UCSD-AML1 (cell line): ENCODE measurements at regions not wholly inside any gene's neighbourhood (a gene's known extent, or its start where the extent isn't known, plus 50 kb on each side); places are given as distances from the start of the nearest gene placed in this dataset.
"Not testable (repeated sequence)": the region's sequence is repeated elsewhere in the genome, so short reads cannot be mapped to it uniquely, and the experiment has no call there.

Source experiments
- DNase-seq: peaks from one replicate; lab custom pipeline; 2025; ENCODE audit not compliant: unreplicated experiment; lab: John Stamatoyannopoulos, UW

DNA sequence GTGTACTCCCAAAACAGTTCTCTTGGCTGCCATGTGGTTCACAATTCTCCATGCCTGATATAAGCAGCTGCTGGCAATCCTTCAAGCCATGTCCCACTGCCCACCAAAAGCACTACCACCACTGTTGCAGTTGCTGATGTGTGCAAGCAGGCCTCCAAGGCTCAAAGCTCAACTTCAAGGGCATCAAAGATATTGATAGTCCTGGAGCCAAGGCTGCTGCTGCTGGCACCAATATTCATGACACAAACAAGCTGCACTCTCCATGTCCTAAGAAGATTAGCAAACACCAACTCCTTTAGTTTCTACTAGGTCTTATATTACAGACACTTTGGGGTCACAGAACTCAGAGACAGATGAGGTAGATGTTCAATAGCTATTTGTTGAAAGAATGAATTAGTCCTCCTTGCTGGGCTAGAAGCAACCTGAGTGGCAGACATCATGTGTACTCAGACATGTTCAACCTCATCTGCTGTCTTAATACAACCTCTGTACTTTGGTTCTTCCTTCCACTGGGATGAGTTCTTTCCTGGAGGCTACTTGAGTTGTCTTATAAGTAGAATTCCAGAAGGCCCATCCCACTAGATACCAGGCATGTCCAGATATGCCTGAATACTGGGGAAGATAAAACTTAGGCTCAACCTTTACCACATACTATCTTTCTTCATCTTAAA lies 104.5 kb upstream of the UGP2 start:
- DNase-seq, result no peak

DNA sequence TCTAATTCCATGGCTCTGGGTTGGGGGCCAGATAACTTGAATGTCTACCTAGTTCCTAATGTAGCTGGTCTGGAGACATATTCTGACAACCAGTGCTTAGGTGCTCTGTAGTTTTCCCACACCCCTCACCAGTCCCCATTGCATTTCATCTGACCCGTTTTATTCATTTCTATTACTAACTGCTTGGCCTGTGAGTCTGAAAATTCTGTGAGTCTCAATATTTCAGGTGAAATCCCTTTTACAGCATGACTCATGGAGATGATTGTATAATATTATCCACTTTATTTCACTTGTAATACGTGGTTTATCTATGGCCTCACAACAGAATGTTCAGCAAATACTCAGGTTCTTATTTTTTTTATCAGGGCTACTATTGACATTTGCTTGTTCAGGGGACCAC lies 103.7 kb upstream of the UGP2 start:
- DNase-seq, result no peak

DNA sequence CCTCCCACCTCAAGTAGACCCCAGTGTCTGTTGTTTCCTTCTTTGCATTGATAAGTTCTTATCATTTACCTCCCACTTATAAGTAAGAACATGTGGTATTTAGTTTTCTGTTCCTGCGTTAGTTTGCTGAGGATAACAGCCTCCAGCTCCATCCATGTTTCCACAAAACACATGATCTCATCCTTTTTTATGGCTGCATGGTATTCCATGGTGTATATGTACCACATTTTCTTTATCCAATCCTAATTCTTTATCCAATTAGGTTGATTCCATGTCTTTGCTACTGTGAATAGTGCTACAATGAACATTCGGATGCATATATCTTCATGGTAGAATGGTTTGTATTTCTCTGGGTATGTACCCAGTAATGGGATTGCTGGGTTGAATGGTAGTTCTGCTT lies 102.5 kb upstream of the UGP2 start:
- DNase-seq, result not testable (repeated sequence)

DNA sequence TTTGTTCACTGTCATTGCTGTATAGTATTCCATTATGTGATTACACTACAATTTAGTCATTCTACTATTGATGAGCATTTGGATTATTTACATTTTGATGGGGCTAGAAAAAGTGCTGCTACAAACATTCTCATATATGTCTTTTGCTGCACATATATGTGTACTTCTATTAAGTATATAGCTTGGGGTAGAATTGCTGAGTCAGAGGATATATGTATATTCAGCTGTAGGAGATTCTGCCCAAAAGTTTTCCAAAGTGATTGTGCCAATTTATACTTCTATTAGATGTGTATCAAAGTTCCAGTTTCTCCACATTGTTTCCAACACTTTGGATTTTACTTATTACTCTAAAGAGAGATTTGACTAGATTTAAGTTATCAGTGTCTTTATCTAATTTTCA lies 101.7 kb upstream of the UGP2 start:
- DNase-seq, result no peak

DNA sequence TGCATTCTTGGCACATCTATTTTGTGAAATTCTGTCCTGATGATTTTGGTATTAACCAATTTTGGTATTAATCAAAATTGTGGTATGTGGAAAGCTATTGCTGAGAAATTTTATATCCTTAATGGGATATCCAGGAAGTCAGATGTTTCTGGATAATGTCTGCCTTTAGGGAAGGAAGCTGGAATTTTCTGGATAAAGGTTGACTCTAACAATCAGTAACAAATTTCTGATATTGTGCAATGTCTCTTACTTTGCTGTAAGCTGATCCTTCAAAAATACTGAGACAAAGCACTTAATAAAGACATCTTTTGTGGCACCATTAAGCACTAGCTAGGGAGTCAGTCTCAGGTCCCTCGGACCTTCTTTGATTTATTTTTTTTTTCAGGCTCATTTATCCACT lies 100.8 kb upstream of the UGP2 start:
- no peak for DNase-seq

DNA sequence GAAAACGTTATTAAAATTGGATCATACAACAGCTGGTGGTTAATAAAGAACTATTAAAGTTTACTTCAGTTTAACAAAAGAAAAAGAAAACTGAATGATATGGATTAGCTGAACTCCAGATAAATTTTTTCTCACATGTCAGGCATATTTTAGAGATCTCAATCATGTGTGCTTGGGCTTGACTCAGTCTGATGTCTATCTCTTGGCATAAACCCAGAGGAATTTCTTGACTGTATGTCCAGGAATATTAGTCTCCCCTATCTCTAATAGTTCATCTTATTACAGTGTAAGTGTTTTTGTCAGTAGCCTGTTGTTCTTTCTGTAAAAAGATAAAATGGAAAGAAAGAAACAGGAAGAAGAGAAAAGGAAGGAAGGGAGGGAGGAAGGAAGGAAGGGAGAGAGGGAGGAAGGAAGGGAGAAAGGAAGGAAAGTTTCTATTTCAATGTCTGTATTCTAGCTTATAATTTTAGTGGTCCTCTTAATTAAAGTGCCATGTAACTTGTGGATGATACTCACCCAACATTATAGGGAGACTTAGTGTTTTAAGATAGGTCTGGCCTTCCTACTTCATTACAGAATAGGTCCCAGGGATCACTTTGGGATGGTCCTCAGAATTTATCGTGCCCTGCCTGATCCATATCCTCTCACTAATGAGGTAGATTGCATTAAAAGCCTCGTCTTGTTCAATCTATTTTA lies 99.7 kb upstream of the UGP2 start:
- DNase-seq, result no peak

DNA sequence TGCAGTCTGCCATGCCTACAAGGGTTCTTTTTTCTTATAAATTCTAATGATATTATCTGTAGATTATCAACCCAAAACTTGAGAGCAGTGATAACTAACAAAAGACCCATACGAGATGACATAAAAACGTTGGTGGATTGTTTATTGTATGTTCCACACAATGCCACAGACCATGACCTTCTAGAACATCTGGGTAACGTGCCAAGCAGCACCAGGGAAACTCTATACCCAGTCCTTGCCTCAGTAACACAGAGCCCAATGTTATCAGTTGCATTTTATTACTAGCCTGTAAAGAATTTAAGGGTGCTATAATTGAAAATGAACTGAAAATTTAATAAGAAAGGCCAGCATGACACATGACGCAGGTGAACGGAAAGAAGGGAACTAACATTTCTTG lies 99.1 kb upstream of the UGP2 start:
- DNase-seq, result no peak

DNA sequence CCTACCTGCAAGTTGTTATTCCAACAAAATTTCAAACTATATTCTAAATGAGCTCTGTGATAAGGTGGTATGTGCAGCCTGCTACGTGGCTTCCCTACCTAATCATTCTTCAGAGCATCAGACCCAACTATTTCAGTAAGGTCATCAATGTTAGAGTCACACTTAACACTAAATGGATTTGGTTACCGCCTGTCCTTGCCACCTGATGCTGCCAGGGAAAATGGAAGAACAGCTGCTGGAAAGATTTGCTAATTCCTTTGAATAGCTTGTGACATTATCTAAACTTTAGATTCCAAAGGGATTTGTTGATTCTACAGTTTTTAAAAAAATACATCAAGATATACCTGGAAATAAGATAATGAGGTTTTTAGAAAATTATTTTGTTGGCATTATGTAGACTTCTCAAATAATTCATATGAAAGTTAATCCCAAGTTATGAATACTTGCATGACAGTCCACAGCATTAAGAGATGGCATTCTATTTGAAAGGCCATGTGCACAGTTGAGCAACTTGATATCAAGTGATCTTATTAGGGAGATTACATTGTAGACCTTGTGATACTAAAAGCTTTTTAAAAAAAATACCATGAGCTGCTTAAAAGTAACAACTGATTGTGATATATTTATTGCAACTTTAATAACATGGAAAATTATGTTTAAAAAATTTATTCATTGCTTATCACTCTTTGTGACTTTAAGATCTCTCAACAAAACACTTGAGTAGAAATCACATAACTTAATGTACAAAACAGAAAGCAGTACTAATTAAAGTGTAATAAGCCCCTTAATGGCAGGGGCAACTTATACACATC lies 98.3 kb upstream of the UGP2 start:
- DNase-seq, result no peak

DNA sequence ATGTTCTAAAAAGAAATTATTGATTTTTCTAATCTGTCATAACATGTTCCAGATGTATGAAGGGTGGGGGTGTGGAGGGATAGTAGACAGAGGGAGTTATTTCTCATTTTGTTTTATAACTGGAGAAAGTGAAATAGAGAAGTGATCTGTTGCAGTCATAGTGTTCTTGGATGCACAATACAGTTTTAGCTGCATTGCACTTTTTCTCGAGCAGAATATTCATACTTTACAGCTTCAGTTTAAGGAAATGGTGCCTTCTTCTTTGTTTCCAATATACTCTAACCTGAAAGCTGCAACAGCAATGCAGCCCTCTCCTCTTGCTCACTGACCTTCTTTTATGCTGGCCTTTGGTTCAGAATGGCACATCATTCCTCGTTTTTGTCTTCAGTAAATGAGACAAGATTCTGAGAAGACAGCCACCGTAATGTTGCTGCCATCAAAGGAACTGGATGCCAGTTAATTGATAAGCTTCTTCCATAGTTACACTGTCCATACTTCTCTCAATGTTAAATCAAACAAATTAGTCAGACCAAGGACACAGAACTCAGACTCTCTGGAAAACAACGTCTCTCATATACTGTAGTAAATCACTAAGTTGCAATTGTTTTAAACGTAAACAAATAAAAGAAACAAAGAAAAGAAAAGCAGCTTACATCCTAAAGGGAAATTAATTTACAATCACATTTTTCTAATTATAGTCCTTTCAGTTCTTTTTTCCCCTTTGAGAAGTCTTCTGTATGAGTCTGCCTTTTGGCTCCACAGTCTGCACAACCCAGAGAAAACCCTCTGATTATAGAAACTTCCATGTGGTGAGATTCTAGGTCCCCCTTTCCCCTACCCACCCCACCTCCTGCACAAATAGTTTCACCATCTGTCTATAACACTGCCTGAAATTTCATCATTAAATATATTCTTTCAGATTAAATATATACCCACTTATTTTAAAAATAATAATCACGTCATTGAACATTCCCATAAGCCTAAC lies 97.4 kb upstream of the UGP2 start:
- DNase-seq, result no peak

DNA sequence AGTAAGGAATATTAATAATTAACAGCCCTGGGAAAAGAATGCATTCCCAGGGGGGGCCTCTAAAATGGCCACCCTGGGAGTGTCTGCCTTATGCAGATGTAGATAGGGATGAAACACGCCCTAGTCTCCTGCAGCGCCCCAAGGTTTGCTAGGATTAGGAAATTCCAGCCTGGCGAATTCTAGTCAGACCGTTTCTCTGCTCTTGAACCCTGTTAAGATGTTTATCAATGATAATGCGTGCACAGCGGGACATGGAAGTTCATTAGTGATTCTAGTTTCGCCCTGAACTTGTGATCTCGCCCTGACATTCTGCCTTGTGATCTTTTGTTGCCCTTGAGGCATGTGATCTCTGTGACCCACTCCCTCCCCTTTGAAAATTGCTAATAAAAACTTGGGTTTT lies 95.1 kb upstream of the UGP2 start:
- not testable (repeated sequence) for DNase-seq

DNA sequence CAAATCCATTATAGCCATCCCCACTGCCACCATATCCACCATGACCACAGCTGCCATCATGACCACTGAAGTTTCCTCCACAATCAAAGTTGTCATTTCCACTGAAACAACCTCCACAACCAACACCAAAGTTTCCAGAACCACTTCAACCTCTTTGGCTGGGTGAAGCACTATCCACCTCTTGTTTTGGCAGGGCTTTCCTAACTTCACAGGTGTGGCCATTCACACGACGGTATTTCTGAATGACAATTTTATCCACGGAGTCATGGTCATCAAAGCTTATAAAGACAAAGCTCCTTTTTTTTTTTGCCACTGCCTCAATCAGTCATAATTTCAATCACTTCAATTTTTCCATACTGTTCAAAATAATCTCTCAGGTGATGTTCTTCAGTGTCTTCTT lies 89.8 kb upstream of the UGP2 start:
- DNase-seq, result no peak

DNA sequence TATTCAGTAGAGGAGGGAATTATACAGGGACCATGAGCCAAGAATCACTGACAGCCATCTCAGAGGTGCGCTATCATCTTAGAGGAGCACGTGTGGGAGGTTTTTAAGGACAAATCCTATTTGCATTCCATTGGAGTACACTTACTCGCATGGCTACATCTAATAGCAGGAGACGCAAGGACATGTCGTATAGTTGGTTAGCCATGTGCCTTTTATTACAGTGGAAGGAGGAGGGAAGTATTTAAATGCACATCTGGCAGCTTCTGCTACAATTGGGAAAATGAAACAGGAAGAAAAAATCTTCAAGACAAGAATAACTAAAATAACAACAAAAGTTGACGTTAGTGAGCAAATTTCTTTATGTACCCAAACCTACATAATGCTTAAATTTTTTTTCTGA lies 86.5 kb upstream of the UGP2 start:
- DNase-seq, result no peak

DNA sequence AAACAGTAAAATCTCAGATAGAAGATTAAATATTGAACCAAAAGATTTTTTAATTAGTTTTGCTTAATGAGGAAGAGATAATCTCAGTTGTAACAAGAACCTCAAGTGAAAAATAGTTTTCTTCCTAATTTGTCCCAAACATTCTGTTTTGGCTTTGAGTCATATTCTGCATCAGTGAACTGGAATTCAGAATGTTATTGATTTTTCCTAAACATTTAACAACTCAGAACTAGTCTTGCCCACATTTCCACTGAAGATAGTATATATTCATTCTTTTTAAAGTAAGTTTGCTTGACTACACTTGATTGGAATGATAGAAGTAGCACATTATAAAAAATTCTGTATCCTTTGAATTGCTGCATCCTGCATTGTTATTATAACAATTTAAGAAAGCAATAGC lies 85.7 kb upstream of the UGP2 start:
- no peak for DNase-seq

DNA sequence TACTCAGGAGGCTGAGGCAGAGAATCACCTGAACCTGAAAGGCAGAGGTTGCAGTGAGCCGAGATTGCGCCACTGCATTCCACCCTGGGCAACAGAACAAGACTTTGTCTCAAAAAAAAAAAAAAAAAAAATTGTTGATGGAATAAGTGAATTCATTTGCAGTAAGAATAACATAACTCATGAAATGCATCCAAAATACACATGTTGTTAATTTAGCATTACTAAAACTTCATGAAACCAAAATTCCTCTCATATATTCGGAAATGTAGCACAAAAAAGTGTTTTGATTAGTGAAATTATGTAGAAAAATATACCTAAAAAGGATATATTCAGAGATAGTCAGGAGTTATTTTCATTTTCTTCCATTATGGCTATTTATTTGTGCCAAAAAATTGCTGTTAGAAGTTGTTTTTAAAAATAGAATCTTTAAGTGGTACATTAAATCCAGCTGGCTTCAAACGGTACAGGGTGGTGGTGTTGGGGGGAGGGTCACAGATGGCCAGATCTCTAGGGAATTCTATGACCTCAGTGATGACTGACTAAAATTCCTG lies 78.2 kb upstream of the UGP2 start:
- DNase-seq, result no peak

DNA sequence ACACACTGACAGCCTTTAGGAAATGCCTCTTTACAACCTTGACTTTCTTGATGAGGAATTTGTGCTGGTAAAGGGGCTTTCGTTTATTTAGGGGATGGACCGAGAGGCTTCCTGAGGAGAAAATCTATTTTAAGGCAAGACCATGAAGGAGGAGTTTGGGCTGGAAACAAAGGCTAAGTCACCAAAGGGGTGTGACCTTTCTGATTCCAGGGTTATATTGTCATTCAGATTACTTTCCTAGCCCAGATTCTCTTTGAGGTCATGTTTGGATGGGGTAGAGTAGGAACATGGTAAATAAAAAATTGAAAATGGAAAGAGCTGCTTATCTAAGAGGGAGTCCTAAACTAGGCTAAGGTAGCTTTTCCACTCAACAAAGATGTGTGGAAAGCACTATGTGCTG lies 77.1 kb upstream of the UGP2 start:
- no peak for DNase-seq

DNA sequence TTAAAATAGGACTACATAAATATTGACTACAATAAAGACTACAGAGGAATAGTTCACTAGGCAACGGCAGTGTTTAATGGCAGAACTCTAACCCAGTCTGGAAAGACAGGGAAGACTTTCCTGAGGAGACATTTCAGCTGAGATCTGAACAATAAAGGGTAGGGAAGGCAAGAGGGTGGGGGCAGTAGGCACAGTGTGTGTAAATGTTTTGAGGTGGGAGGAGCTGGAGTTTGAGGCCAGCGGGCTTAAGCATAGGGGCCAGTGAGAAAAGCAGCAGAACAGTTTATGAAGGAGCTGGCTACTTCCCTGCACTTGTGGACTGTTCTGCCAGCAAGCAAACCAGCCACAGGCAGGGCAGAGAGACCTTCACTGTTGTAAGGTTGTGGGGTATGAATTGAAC lies 76.6 kb upstream of the UGP2 start:
- DNase-seq, result no peak

DNA sequence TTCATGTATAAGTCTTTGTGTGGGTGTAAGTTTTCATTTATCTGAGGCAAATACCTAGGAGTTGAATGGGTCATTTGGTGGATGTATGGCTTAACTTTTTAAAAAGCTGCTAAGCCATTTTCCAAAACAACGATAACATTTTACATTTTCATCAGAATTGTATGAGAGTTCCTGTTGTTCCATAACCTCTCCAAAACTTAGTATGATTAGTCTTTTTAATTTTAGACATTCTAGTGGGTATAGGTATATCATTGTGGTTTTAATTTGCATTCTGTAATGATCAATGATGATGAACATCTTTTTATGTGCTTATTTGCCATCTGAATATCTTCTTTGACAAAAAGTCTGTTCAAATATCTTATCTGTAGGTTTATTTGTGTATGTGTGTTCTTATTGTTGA lies 74.4 kb upstream of the UGP2 start:
- no peak for DNase-seq

DNA sequence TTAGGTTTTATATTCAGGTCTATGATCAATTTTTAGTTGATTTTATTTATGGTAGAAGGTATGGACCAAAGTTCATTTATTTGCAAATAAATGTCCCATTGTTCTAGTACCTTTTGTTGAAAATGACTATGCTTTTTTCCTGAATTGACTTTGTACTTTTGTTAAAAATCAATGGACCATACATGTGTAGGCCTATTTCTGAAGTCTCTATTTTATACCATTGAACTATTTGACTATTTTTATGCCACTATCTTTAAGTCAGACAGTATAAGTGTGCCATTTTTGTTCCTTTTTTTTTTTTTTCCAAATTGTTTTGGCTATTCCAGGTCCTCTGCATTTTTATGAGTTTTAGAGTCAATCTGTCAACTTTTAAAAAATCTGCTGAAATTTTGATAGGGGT lies 73.6 kb upstream of the UGP2 start:
- no peak for DNase-seq

DNA sequence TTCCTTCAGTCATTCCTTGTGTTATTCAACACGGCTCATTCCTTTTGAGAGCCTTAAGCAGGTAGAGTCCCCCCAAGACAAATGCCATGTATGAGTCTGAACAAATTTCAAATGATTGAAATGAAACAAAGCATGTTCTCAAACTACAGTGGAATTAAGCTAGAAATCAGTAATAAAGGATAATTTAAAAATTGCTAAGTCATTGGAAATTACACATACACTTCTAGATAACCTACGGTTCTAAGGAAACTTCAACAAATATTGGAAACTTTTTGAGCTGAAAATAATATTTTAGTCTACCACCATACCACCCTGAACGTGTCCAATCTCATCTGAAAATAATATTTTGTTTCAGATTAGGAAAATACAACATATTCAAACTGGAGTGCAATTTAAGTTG lies 71.8 kb upstream of the UGP2 start:
- DNase-seq, result no peak

DNA sequence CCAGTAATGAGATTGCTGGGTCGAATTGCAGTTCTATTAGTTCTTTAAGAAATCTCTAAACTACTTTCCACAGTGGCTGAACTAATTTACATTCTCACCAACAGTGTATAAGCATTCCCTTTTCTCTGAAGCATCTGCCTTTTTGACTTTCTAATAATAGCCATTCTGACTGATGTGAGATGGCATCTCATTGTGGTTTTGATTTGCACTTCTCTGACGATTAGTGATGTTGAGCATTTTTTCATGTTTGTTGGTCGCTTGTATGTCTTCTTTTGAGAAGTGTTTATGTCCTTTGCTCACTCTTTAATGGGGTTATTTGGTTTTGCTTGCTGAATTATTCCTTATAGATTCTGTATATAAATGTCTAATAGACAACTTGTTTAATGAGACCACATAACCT lies 69.6 kb upstream of the UGP2 start:
- DNase-seq, result no peak

DNA sequence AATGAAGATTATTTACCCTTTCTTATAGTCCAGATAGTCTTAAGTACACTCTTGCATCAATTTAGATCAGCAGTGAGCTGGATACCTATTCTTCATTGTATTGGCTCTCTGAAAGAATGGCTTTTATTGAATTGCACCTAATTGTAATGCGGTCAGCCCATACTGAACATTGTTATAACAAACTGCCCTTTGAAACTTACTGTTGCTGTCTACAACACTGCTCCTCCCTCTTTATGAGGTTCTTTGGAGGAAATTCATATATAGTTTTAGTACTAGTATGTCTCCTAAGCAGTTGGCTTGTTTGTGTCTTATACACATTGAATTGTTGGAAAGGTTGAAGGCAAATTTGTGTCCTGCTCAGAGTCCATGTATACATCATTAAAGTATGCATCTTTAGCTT lies 66.5 kb upstream of the UGP2 start:
- no peak for DNase-seq
